ENCODE measurements at regions not wholly inside any gene's neighbourhood (a gene's known extent, or its start where the extent isn't known, plus 50 kb on each side); places are given as distances from the start of the nearest gene placed in this dataset.

GRCh38 chr5:93275376-93275775 is 305.6 kb downstream of the NR2F1-AS1 start:
- DNase-seq (ENCODE audit: low spot score): no peak

- DNase-seq (ENCODE audit: low spot score): peak; percentile 48
Measured at GRCh38 chr5:93274291-93274690, 306.7 kb downstream of the NR2F1-AS1 start.

- peak; percentile 79 for DNase-seq (ENCODE audit: low spot score)
Measured at GRCh38 chr5:93273176-93273575, 307.8 kb downstream of the NR2F1-AS1 start.

- DNase-seq (ENCODE audit: low spot score): no peak
Measured at GRCh38 chr5:93272108-93272507, 308.9 kb downstream of the NR2F1-AS1 start.

GRCh38 chr5:93267736-93268135 is 313.3 kb downstream of the NR2F1-AS1 start:
- DNase-seq (ENCODE audit: low spot score): no peak

- DNase-seq (ENCODE audit: low spot score): no peak
Measured at GRCh38 chr5:93267276-93267675, 313.7 kb downstream of the NR2F1-AS1 start.

GRCh38 chr5:93257616-93258015 is 323.4 kb downstream of the NR2F1-AS1 start:
- peak; percentile 50 for DNase-seq (ENCODE audit: low spot score)

GRCh38 chr5:93255796-93256195 is 325.2 kb downstream of the NR2F1-AS1 start:
- DNase-seq (ENCODE audit: low spot score): no peak

- DNase-seq (ENCODE audit: low spot score): no peak
Measured at GRCh38 chr5:93252165-93252564, 328.9 kb downstream of the NR2F1-AS1 start.

- DNase-seq (ENCODE audit: low spot score): no peak
Measured at GRCh38 chr5:93251347-93251746, 329.7 kb downstream of the NR2F1-AS1 start.

GRCh38 chr5:93250424-93250823 is 330.6 kb downstream of the NR2F1-AS1 start:
- no peak for DNase-seq (ENCODE audit: low spot score)

GRCh38 chr5:93249651-93250289 is 331.2 kb downstream of the NR2F1-AS1 start:
- peak; percentile 55 for DNase-seq (ENCODE audit: low spot score)

- no peak for DNase-seq (ENCODE audit: low spot score)
Measured at GRCh38 chr5:93247105-93247504, 333.9 kb downstream of the NR2F1-AS1 start.

- no peak for DNase-seq (ENCODE audit: low spot score)
Measured at GRCh38 chr5:93246090-93246855, 334.7 kb downstream of the NR2F1-AS1 start.

GRCh38 chr5:93245226-93245625 is 335.8 kb downstream of the NR2F1-AS1 start:
- no peak for DNase-seq (ENCODE audit: low spot score)

GRCh38 chr5:93243481-93243880 is 337.5 kb downstream of the NR2F1-AS1 start:
- no peak for DNase-seq (ENCODE audit: low spot score)

GRCh38 chr5:93240228-93240834 is 340.7 kb downstream of the NR2F1-AS1 start:
- no peak for DNase-seq (ENCODE audit: low spot score)

GRCh38 chr5:93236807-93237421 is 344.1 kb downstream of the NR2F1-AS1 start:
- DNase-seq (ENCODE audit: low spot score): peak; percentile 56

- no peak for DNase-seq (ENCODE audit: low spot score)
Measured at GRCh38 chr5:93235761-93236160, 345.3 kb downstream of the NR2F1-AS1 start.

- DNase-seq (ENCODE audit: low spot score): no peak
Measured at GRCh38 chr5:93226202-93226735, 354.8 kb downstream of the NR2F1-AS1 start.

GRCh38 chr5:93225748-93226147 is 355.3 kb downstream of the NR2F1-AS1 start:
- DNase-seq (ENCODE audit: low spot score): no peak

- no peak for DNase-seq (ENCODE audit: low spot score)
Measured at GRCh38 chr5:93224624-93225023, 356.4 kb downstream of the NR2F1-AS1 start.

All from A172 (cell line).